Neural crest cell (in vitro differentiated cells): ENCODE measurements at regions not wholly inside any gene's neighbourhood (a gene's known extent, or its start where the extent isn't known, plus 50 kb on each side); places are given as distances from the start of the nearest gene placed in this dataset.

Experiments
- DNase-seq: peaks from one replicate; pipeline ENCODE4 v3.0.0; 2021; ENCODE audit warnings: low read depth, mixed read lengths, low spot score
- H3K27ac Mint-ChIP-seq: one replicate; pipeline ENCODE4 v1.8.0; 2021; ENCODE audit warnings: mild to moderate bottlenecking, mixed read lengths; ENCODE audit not compliant: unreplicated experiment
- H3K27me3 Mint-ChIP-seq: 2 replicates; pipeline ENCODE4 v1.8.0; 2021; ENCODE audit warnings: low read depth, mild to moderate bottlenecking, mixed read lengths
- H3K36me3 Mint-ChIP-seq: 2 replicates; pipeline ENCODE4 v1.8.0; 2021; ENCODE audit warnings: low read depth, mild to moderate bottlenecking, mixed read lengths
- H3K4me1 Mint-ChIP-seq: 2 replicates; pipeline ENCODE4 v1.8.0; 2021; ENCODE audit warnings: mixed read lengths
- H3K4me3 Mint-ChIP-seq: one replicate; pipeline ENCODE4 v1.8.0; 2021; ENCODE audit warnings: mild to moderate bottlenecking, mixed read lengths
- H3K9me3 Mint-ChIP-seq: 2 replicates; pipeline ENCODE4 v1.8.0; 2021; ENCODE audit warnings: mixed read lengths
- TF ChIP-seq, protein P1 (sequence below): fragments of 200-600 bp; sonication (generic); conservative IDR thresholded peaks from 2 replicates; pipeline ENCODE4 v1.5.0; 2021; ENCODE audit warnings: antibody characterized with exemption, mild to moderate bottlenecking

DNA sequence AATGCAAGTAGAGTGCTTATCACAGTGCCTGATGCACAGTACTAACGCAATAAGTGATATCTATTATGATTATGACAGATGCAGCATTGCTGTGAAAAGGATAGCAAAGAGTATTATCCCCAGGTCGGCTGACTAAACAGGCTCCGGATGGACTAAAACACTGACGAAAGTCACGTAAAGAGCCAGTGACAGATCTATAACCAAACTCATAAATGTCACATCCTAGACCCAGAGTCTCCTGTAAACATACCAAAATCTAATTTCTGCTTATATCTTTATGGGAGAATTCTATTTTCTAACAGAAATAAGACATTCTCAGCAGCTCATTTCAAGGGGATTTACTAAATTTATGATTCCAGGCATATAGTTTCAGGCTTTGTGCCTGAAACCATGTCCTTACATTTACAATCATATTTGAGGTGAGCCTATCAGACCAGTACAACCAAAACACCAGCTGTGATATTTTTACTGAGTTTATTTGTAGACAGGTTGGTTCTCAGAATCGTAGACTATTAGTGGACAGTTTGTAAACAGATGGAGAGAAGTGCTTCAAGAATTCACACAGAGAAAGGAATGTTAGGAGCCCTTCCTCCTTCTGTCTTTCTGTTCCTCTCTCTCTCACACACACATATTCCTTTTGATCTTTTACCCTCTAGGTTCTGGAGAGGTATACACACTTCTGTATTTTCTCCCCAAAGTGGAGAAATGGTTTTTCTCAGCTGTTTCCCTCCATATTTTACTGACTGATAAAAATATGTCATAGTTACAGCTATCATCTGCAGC, 52.4 kb upstream of the WDR26 start:
- Mint-ChIP-seq H3K27ac (no peak overlapping the region), H3K27me3 (no peaks in the 10 kb centered on the region), H3K4me3 (no peak overlapping the region), H3K4me1 (no peaks in the 10 kb centered on the region), H3K36me3 (no peaks in the 10 kb centered on the region), H3K9me3 (no peaks in the 10 kb centered on the region)
- no peak for DNase-seq
- TF ChIP-seq, protein P1, sequence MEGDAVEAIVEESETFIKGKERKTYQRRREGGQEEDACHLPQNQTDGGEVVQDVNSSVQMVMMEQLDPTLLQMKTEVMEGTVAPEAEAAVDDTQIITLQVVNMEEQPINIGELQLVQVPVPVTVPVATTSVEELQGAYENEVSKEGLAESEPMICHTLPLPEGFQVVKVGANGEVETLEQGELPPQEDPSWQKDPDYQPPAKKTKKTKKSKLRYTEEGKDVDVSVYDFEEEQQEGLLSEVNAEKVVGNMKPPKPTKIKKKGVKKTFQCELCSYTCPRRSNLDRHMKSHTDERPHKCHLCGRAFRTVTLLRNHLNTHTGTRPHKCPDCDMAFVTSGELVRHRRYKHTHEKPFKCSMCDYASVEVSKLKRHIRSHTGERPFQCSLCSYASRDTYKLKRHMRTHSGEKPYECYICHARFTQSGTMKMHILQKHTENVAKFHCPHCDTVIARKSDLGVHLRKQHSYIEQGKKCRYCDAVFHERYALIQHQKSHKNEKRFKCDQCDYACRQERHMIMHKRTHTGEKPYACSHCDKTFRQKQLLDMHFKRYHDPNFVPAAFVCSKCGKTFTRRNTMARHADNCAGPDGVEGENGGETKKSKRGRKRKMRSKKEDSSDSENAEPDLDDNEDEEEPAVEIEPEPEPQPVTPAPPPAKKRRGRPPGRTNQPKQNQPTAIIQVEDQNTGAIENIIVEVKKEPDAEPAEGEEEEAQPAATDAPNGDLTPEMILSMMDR = no peak

DNA sequence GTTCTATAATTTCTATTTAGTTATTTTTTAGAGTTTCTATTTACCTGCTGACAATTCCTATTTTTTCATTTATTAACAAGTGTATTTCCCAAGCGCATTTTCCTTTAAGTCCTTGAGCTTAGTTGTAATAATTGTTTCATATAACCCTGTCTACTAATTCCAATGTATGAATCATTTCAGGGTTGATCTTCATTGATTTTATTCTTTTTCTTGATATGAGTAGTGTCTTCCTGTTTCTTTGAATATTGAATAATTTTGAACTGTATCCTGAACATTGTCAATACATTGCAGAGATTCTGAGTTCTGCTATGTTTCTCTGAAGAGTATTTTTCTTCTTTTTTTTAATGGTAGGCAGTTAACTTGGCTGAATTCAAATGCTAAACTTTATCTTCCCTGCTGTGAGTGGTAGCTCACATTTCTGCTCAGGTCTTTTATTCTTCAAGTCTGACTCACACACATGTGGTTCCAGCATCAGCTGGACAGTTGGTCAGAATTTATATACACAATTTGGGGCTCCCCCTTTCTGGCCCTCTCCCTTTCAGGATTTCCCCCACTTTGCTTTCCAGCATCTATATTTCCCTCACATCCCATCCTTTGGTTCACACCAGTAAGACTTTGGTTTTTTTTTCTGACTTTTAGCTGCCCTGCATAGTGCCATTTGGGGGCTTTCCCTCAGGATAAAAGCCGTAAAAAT, 54.4 kb upstream of the WDR26 start:
- H3K27ac Mint-ChIP-seq = no peak overlapping the region
- no peaks in the 10 kb centered on the region for H3K36me3 Mint-ChIP-seq
- H3K27me3 Mint-ChIP-seq = no peaks in the 10 kb centered on the region
- no peak for DNase-seq
- TF ChIP-seq, protein P1 = no peak
- no peak overlapping the region for H3K4me3 Mint-ChIP-seq
- no peaks in the 10 kb centered on the region for H3K9me3 Mint-ChIP-seq
- H3K4me1 Mint-ChIP-seq = no peaks in the 10 kb centered on the region

DNA sequence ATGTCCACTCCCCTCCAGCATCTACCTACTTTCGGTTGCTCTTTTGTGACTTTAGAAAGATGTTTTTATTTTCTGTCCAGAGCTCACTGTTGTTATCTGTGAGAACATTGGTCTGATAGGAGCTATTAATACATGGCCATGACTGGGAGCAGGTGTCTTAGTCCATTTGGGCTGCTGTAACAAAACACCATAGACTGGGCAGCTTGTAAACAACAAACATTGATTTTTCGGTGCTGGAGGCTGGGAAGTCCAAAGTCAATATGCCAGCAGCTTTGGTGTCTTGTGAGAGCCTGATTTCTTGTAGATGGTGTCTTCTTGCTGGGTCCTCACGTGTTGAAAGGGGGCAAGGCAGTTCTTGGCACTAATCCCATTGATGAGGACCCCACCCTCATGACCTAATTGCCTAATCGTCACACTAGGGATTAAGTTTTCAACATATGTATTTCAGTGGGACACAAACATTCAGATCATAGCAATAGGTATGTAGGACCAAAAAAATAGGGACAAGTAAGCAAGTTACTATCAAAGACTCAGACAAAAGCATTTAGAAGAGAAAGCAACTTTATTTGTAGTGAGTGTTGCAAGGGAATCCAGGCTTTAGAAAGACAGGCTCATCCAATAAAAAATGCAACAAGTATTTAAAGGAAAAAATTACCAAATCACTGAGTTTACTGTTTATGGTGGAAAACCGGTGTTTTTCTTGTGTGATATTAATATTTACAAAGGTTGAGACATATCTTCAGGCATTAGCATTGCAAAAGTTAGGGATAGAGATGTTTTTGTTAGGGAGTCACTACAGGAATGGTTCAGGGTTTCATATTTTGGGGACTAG, 55.2 kb upstream of the WDR26 start:
- H3K27ac Mint-ChIP-seq = no peak overlapping the region
- H3K4me3 Mint-ChIP-seq = no peak overlapping the region
- TF ChIP-seq, protein P1 = no peak
- no peaks in the 10 kb centered on the region for H3K36me3 Mint-ChIP-seq
- no peak for DNase-seq
- H3K9me3 Mint-ChIP-seq = no peaks in the 10 kb centered on the region
- no peaks in the 10 kb centered on the region for H3K4me1 Mint-ChIP-seq
- no peaks in the 10 kb centered on the region for H3K27me3 Mint-ChIP-seq

DNA sequence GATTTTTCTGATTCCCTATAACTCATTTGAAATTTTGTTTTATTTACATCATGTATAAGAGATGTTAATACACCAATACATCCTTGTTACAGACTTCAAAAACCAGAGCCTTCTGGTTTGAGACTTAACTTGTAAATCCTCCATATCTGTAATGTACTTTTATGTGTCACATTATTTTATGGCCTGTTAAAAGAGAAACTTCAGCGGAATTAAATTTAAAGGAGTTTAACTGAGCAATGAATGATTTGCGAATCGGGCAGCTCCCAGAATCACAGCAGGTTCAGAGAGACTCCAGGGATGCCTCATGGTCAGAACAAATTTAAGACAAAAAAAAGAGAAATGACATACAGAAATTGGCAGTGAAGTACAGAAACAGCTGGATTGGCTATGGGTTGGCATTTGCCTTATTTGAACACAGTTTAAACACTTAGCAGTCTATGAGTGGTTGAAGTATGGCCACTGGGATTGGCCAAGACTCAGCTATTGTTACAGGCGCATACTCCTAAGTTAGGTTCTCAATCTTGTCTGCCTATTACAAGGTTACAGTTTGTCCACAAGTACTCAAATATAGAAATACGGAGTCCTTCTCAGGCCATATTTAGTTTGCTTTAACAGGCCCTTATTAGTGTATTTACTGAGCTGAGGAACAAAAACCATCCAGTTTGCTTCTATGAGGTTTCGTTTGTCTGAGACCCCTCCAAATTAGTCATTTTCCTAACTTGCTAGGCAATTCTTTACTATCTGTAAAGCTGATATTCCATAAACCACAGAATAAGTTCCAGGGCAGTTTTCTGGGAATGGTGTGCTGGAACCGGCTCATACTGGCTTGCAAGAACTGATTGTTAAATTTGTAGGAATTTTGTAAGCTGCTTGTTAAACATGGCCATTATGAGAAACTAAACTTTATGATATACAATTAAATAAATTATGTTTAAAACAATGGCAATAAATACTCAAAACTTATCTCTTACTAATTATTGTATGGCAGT, 56.2 kb upstream of the WDR26 start:
- no peaks in the 10 kb centered on the region for H3K9me3 Mint-ChIP-seq
- no peaks in the 10 kb centered on the region for H3K27me3 Mint-ChIP-seq
- peaks cover 2% of the 10 kb centered on the region for H3K36me3 Mint-ChIP-seq
- TF ChIP-seq, protein P1 = no peak
- H3K4me3 Mint-ChIP-seq = no peak overlapping the region
- H3K4me1 Mint-ChIP-seq = no peaks in the 10 kb centered on the region
- DNase-seq = no peak
- no peak overlapping the region for H3K27ac Mint-ChIP-seq
